B cell (primary cell): ENCODE measurements at regions not wholly inside any gene's neighbourhood (a gene's known extent, or its start where the extent isn't known, plus 50 kb on each side); places are given as distances from the start of the nearest gene placed in this dataset.

Experiments used
- ATAC-seq: fragments of 200-7000 bp; cut with Tn5 transposase; one replicate; pipeline ENCODE4 v1.10.0; 2021; ENCODE audit warnings: low read depth, mild to moderate bottlenecking, moderate number of reproducible peaks, moderate library complexity
- CTCF ChIA-PET: fragments of 350-600 bp; sonication (Branson Sonifier 250); formaldehyde crosslinking; loops from one replicate; lab custom pipeline; 2021; ENCODE audit warnings: antibody characterized with exemption, inconsistent platforms; lab: Charles Lee
- POLR2A ChIA-PET: fragments of 350-600 bp; sonication (Branson Sonifier 250); formaldehyde crosslinking; loops from one replicate; lab custom pipeline; 2021; ENCODE audit warnings: antibody characterized with exemption; lab: Charles Lee
- DNase-seq: peaks from one replicate; pipeline ENCODE4 v3.0.0; 2013
- H2AFZ ChIP-seq: 2 replicates; pipeline ENCODE4 v1.6.1; 2012; ENCODE audit warnings: mild to moderate bottlenecking, low read depth, low read length; ENCODE audit not compliant: insufficient read depth, poor library complexity, severe bottlenecking
- H3K27ac ChIP-seq, 2 donors: 1 replicate in 1 of 2; 2 replicates in 1 of 2; pipeline ENCODE4 v1.5.1; 2012 to 2013; ENCODE audit warnings: low read length in 2 of 2, mild to moderate bottlenecking in 2 of 2, moderate library complexity in 1 of 2
- H3K27me3 ChIP-seq, 4 experiments: fragments of 200-600 bp in 1 of 4; sonication (generic) in 1 of 4; replicated peaks in 1 of 4; 1 replicate in 2 of 4; 2 replicates in 2 of 4; pipeline versions ENCODE4 v1.6.1 to v1.7.0; 2013 to 2016; ENCODE audit warnings: low read length in 3 of 4, mild to moderate bottlenecking in 2 of 4, mixed read lengths in 1 of 4, moderate library complexity in 1 of 4; ENCODE audit not compliant: insufficient read depth in 4 of 4, control insufficient read depth in 3 of 4; ENCODE audit errors: control extremely low read depth in 1 of 4
- H3K36me3 ChIP-seq, 2 experiments: replicated peaks in 1 of 2; 1 replicate in 1 of 2; 2 replicates in 1 of 2; pipeline versions ENCODE4 v1.6.1 to v1.7.1; 2013; ENCODE audit warnings: low read length in 1 of 2; ENCODE audit not compliant: insufficient read depth in 2 of 2, control insufficient read depth in 1 of 2; ENCODE audit errors: control extremely low read depth in 1 of 2, extremely low read depth in 1 of 2
- H3K4me1 ChIP-seq, 2 donors: fragments of 200-600 bp in 1 of 2; sonication (generic) in 1 of 2; 1 replicate in 1 of 2; 2 replicates in 1 of 2; pipeline versions ENCODE4 v1.5.1 to v1.6.1; 2013 to 2017; ENCODE audit warnings: low read length in 2 of 2; ENCODE audit not compliant: control insufficient read depth in 2 of 2, insufficient read depth in 2 of 2
- H3K4me2 ChIP-seq: replicated peaks from 2 replicates; pipeline ENCODE3; 2012; ENCODE audit warnings: mild to moderate bottlenecking, low read depth, low read length; ENCODE audit not compliant: poor library complexity, severe bottlenecking
- H3K4me3 ChIP-seq, 5 experiments: fragments of 200-600 bp in 1 of 5; sonication (generic) in 1 of 5; 1 replicate in 3 of 5; 2 replicates in 2 of 5; pipeline versions ENCODE4 v1.5.1 to v1.7.0; 2011 to 2016; ENCODE audit warnings: low read length in 4 of 5, mild to moderate bottlenecking in 4 of 5, low read depth in 2 of 5, control low read depth in 1 of 5, moderate library complexity in 1 of 5; ENCODE audit not compliant: insufficient read depth in 1 of 5; ENCODE audit errors: control extremely low read depth in 1 of 5, extremely low read depth in 1 of 5
- H3K79me2 ChIP-seq: fragments of 200-600 bp; sonication (generic); one replicate; pipeline ENCODE4 v1.6.0; 2016; ENCODE audit warnings: low read length; ENCODE audit not compliant: control insufficient read depth, insufficient read depth
- H3K9ac ChIP-seq: fragments of 200-600 bp; sonication (generic); 2 replicates; pipeline ENCODE4 v1.6.1; 2017; ENCODE audit warnings: mild to moderate bottlenecking, low read length, moderate library complexity
- H3K9me3 ChIP-seq, 3 donors: one replicate each; pipeline versions ENCODE4 v1.6.1 to v1.7.1; 2013; ENCODE audit warnings: low read length in 2 of 3; ENCODE audit not compliant: control insufficient read depth in 2 of 3, insufficient read depth in 1 of 3; ENCODE audit errors: control extremely low read depth in 1 of 3
- H4K20me1 ChIP-seq: 2 replicates; pipeline ENCODE4 v1.6.0; 2012; ENCODE audit warnings: mild to moderate bottlenecking, low read length; ENCODE audit not compliant: insufficient read depth, control insufficient read depth, poor library complexity, severe bottlenecking
- H3K27ac Mint-ChIP-seq: one replicate; pipeline ENCODE4 v1.8.0; 2021; ENCODE audit warnings: mixed read lengths
- H3K27me3 Mint-ChIP-seq: one replicate; pipeline ENCODE4 v1.8.0; 2021; ENCODE audit warnings: mixed read lengths
- H3K4me1 Mint-ChIP-seq: one replicate; pipeline ENCODE4 v1.8.0; 2021; ENCODE audit warnings: mixed read lengths
- H3K4me3 Mint-ChIP-seq: one replicate; pipeline ENCODE4 v1.8.0; 2021; ENCODE audit warnings: mixed read lengths
- H3K9me3 Mint-ChIP-seq: one replicate; pipeline ENCODE4 v1.8.0; 2022; ENCODE audit warnings: mixed read lengths; ENCODE audit not compliant: insufficient read depth
- EZH2 ChIP-seq: IDR thresholded peaks from 2 replicates; pipeline ENCODE4 v1.6.1; 2012; ENCODE audit warnings: borderline replicate concordance, low read depth, mild to moderate bottlenecking, moderate library complexity, low read length; ENCODE audit not compliant: insufficient read depth, poor library complexity, severe bottlenecking
- WGBS: methylation state at CpG from one replicate; pipeline ENCODE4 v1.1.5; 2013; ENCODE audit warnings: missing lambda C conversion rate; ENCODE audit not compliant: insufficient coverage; 5-methylcytosine and 5-hydroxymethylcytosine counted together
- intact Hi-C: fragments of 100-400 bp; cut with micrococcal nuclease; formaldehyde crosslinking; loops from one replicate; pipeline ENCODE4 v1.10.0; 2022
- TF ChIP-seq, protein P1 (sequence below): fragments of 200-600 bp; IDR thresholded peaks from one replicate; pipeline ENCODE4 v1.8.0; 2022; ENCODE audit warnings: antibody characterized with exemption, mild to moderate bottlenecking

DNA sequence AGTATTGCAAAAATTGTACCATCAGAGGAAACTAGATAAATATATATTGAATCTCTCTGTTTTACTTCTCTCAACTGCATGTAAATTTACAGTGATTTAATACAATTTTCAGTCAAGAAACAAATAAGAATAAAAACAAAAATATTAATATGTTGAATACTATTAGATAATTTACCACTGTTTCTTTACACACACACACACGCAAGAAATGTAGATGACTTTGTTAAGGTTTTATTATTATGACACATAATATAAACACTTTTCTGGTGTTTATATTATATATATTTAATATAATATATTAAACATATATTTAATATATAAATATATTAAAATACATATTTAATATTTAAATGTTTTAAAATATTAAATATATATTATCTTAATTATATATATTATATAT is 814.3 kb upstream of the CDH10 start:
- TF ChIP-seq, protein P1, sequence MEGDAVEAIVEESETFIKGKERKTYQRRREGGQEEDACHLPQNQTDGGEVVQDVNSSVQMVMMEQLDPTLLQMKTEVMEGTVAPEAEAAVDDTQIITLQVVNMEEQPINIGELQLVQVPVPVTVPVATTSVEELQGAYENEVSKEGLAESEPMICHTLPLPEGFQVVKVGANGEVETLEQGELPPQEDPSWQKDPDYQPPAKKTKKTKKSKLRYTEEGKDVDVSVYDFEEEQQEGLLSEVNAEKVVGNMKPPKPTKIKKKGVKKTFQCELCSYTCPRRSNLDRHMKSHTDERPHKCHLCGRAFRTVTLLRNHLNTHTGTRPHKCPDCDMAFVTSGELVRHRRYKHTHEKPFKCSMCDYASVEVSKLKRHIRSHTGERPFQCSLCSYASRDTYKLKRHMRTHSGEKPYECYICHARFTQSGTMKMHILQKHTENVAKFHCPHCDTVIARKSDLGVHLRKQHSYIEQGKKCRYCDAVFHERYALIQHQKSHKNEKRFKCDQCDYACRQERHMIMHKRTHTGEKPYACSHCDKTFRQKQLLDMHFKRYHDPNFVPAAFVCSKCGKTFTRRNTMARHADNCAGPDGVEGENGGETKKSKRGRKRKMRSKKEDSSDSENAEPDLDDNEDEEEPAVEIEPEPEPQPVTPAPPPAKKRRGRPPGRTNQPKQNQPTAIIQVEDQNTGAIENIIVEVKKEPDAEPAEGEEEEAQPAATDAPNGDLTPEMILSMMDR = no peak
- TF ChIP-seq EZH2 = no peak
- Histone ChIP-seq H3K4me2 (no peak overlapping the region), H4K20me1 (no peaks in the 10 kb centered on the region), H3K27me3 (no peaks in the 10 kb centered on the region), H3K4me3 (no peak overlapping the region), H3K4me1 (no peaks in the 10 kb centered on the region), H2AFZ (no peak overlapping the region), H3K79me2 (no peaks in the 10 kb centered on the region), H3K36me3 (no peaks in the 10 kb centered on the region), H3K27ac (no peak overlapping the region), H3K9me3 (peaks cover 0 to 7% (median 0%) of the 10 kb centered on the region in 3 donors), H3K9ac (no peak overlapping the region)
- no peak for DNase-seq
- Mint-ChIP-seq H3K4me1 (no peaks in the 10 kb centered on the region), H3K27me3 (no peaks in the 10 kb centered on the region), H3K4me3 (no peak overlapping the region), H3K9me3 (peaks cover 8% of the 10 kb centered on the region), H3K27ac (no peak overlapping the region)
- intact Hi-C loops = no loop called here
- ChIA-PET CTCF (no interaction called here), POLR2A (no interaction called here)
- no CpG with 5 or more reads among the region's 1 CpG for WGBS
- no peak for ATAC-seq

DNA sequence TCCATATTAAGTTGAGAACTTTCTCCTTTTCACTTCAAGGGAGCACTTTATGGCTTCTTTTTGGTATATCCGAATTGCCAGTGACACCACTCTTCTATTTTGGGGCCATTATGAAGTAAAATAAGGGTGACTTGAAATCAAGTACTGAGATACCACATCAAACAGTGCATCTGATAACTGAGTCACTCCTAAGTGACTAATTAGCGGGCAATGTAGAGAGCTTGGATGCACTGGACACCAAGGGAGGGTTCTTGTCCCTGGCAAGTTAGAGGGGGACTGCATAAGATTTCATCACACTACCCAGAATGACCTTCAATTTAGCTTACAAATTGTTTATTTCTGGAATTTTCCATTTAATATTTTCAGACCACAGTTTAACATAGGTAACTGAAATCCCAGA is 813.9 kb upstream of the CDH10 start:
- Histone ChIP-seq H3K4me2 (no peak overlapping the region), H3K36me3 (no peaks in the 10 kb centered on the region), H3K79me2 (no peaks in the 10 kb centered on the region), H3K4me1 (no peaks in the 10 kb centered on the region), H3K27ac (no peak overlapping the region), H3K27me3 (no peaks in the 10 kb centered on the region), H3K9me3 (peaks cover 0 to 7% (median 0%) of the 10 kb centered on the region in 3 donors), H2AFZ (no peak overlapping the region), H4K20me1 (no peaks in the 10 kb centered on the region), H3K9ac (no peak overlapping the region), H3K4me3 (no peak overlapping the region)
- no peak overlapping the region for H3K4me3 Mint-ChIP-seq
- CTCF ChIA-PET = no interaction called here
- H3K27ac Mint-ChIP-seq = no peak overlapping the region
- no CpG with 5 or more reads among the region's 2 CpGs for WGBS
- TF ChIP-seq, protein P1 = no peak
- no peak for TF ChIP-seq EZH2
- H3K4me1 Mint-ChIP-seq = no peaks in the 10 kb centered on the region
- peaks cover 8% of the 10 kb centered on the region for H3K9me3 Mint-ChIP-seq
- POLR2A ChIA-PET = no interaction called here
- DNase-seq = no peak
- intact Hi-C loops = no loop called here
- H3K27me3 Mint-ChIP-seq = no peaks in the 10 kb centered on the region
- ATAC-seq = no peak
